Fibroblast of pulmonary artery (primary cell): ENCODE measurements at regions not wholly inside any gene's neighbourhood (a gene's known extent, or its start where the extent isn't known, plus 50 kb on each side); places are given as distances from the start of the nearest gene placed in this dataset.

Experiments used
- DNase-seq: peaks from one replicate; pipeline ENCODE4 v3.0.0-alpha.2; 2010; ENCODE audit warnings: low read depth
- H3K4me3 ChIP-seq: replicated peaks from 2 replicates; pipeline ENCODE4 v1.5.1; 2011; ENCODE audit warnings: low read depth, mild to moderate bottlenecking, control low read depth, low read length, moderate library complexity
- TF ChIP-seq, protein P1 (sequence below): IDR thresholded peaks from 2 replicates; pipeline ENCODE4 v1.5.1; 2011; ENCODE audit warnings: mild to moderate bottlenecking, control low read depth, low read length, inconsistent platforms; ENCODE audit errors: missing control alignments

DNA sequence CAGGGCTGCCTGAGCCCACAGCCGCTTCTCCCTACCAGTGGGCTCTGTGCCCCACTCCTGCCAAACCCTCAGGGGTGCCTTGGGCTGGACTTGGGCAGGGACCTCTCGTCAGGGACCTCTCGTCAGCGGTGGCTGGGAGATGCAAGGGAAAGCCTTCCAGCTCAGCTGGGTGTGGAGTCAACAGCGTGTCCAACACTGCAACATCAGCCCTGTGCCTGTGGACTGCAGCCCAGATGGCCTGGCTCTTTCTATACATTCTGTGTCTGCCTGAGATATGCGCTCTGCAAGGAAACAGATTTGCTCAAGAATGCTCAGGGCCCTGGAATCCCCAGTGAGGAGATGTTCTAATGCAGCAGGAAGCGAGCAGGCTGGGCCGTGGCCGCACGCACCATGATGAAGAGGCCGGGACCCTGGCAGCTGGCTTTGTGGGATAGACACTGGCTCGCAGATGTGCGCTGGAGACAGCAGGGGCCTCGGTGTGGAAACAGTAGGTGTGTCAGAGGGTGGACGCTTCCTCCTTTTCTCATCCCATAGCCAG lies 85.0 kb upstream of the COL5A1 start:
- TF ChIP-seq, protein P1, sequence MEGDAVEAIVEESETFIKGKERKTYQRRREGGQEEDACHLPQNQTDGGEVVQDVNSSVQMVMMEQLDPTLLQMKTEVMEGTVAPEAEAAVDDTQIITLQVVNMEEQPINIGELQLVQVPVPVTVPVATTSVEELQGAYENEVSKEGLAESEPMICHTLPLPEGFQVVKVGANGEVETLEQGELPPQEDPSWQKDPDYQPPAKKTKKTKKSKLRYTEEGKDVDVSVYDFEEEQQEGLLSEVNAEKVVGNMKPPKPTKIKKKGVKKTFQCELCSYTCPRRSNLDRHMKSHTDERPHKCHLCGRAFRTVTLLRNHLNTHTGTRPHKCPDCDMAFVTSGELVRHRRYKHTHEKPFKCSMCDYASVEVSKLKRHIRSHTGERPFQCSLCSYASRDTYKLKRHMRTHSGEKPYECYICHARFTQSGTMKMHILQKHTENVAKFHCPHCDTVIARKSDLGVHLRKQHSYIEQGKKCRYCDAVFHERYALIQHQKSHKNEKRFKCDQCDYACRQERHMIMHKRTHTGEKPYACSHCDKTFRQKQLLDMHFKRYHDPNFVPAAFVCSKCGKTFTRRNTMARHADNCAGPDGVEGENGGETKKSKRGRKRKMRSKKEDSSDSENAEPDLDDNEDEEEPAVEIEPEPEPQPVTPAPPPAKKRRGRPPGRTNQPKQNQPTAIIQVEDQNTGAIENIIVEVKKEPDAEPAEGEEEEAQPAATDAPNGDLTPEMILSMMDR: no peak
- DNase-seq: peak; percentile 39
- H3K4me3 ChIP-seq: no peak overlapping the region

DNA sequence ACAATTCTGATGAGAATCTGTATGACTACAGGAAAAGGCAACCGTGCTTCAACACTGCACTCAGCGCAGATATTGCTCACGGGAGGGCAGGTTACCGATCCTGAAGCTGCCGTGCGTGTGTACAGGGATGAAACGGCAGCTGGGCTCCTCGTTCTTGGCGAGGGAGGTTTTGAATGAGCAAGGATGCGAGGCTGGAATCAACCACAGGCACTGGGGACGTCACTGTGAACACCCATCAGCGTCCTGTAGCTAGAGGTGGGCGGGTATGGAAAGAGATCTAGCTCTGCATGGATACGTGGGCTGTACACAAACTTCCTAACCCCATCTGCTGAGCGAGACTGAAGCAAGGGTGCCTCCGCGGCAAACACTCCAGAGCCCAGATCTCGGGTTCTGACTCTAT lies 84.3 kb upstream of the COL5A1 start:
- TF ChIP-seq, protein P1: no peak
- no peak overlapping the region for H3K4me3 ChIP-seq
- DNase-seq: no peak

DNA sequence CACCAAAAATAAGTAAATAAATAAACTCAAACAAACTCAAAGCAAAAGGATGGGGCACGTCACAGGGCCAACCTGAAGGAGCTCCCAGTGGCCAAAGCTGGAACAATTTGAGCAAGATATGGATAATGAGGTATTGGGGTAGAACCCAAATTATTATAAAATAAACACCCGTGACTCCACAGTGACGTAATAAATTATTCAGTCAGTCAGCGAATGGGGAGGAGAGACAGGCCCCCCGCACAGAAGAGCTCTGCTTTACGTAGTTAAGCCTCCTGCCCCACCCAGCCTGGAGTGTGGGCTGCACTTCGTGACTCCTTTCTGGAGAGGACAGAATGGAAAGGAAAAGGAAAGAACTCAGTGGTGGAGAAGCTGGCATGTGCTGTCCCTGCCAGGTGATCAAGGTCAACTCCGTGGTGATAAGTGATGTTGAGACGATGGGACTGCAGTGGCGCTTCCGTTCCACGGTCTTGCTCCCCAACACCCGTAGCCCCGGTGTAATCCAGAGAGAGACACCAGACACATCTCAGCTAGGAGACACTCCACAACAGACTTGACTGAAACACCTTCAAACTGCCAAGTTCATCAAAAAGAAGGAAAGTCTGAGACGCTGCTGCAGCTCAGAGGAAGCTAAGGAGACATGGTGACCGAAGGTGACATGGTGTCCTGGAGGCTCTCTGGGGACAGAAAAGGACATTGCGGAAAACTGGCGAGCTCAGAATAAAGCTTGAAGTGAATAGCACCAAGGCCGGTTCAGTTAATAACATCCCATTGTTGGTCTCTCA lies 83.3 kb upstream of the COL5A1 start:
- H3K4me3 ChIP-seq: no peak overlapping the region
- no peak for DNase-seq
- TF ChIP-seq, protein P1: no peak

GRCh38 chr9:134559013-134559412 lies 82.6 kb upstream of the COL5A1 start:
- no peak for DNase-seq
- no peak overlapping the region for H3K4me3 ChIP-seq
- TF ChIP-seq, protein P1: no peak

GRCh38 chr9:134560206-134560605 lies 81.4 kb upstream of the COL5A1 start:
- TF ChIP-seq, protein P1: no peak
- H3K4me3 ChIP-seq: no peak overlapping the region
- DNase-seq: no peak

GRCh38 chr9:134560654-134561053 lies 80.9 kb upstream of the COL5A1 start:
- DNase-seq: no peak
- H3K4me3 ChIP-seq: no peak overlapping the region
- TF ChIP-seq, protein P1: no peak
